Fibroblast of gingiva (primary cell): ENCODE measurements at regions not wholly inside any gene's neighbourhood (a gene's known extent, or its start where the extent isn't known, plus 50 kb on each side); places are given as distances from the start of the nearest gene placed in this dataset.
"Not testable (repeated sequence)": the region's sequence is repeated elsewhere in the genome, so short reads cannot be mapped to it uniquely, and the experiment has no call there.

ENCODE experiments used
- DNase-seq: peaks from one replicate; pipeline ENCODE4 v3.0.0-alpha.2; 2011; ENCODE audit warnings: low read depth

GRCh38 chr6:169927711-169928110, 176.3 kb downstream of the ERMARD start:
- DNase-seq = no peak

DNA sequence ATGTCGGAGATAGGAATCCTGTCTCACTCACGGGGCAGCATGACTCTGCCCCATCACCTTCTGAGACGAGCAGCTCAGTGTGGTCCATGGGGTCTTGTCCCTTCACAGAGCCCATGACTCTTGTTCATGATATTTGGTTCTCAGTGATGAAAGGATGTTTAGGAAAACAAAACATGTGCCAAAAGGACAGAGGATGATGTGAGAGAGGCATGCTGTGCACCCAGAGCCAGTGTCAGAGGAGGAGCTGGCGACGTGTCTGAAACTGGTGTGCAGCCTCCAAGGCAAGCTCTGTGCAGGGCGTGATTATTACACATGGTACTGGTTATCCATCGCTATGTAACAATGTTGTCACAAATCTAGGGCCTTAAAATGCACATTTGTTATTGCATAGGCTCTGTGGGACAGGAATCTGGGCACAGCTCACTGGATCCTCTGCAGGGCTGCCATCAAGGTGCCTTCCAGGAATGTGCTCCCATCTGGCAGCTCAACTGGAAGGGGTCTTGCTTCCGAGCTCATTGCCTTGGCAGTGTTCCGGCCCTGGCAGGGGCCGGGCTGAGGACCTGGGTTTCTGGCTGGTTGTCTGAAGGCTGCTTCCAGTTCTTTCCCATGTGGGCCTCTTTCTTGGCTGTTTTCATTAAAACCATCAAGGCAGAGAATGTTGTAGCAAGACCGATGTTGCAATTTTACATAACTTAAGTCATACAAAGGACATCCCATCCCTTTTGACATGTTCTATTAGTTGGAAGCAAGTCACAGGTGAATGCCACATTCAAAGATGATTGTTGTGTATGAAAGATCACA, 175.4 kb downstream of the ERMARD start:
- no peak for DNase-seq

DNA sequence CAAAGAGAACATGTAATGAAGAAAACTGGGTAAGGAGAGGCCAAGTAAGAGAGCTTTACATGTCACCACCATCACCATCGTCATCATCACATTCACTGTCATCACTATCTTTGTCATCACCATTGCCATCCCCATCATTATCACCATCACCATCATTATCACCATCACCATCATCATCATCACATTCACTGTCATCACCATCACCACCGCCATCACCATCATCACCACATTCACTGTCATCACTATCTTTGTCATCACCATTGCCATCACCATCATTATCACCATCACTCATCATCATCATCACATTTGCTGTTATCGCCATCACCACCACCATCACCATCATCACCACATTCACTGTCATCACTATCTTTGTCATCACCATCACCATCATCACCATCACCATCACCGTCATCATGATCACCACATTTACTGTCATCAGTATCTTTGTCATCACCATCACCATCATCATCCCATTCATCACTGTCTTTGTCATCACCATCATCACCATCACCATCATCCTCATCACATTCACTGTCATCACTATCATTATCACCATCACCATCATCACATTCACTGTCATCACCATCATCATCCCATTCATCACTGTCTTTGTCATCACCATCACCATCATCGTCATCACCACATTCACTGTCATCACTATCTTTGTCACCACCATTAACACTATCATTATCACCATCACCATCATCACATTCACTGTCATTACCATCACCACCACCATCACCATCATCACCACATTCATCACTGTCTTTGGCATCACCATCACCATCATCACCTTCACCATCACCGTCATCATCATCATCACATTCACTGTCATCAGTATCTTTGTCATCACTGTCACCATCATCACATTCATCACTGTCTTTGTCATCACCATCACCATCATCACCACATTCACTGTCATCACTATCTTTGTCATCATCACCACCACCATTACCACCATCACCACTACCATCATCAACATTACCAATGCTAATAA, 172.3 kb downstream of the ERMARD start:
- DNase-seq = no peak

- no peak for DNase-seq
These were observed 170.7 kb downstream of the ERMARD start for GRCh38 chr6:169921853-169922824.

- no peak for DNase-seq
These were observed 169.8 kb downstream of the ERMARD start for GRCh38 chr6:169921217-169921616.

- no peak for DNase-seq
These were observed 169.1 kb downstream of the ERMARD start for GRCh38 chr6:169920359-169921020.

GRCh38 chr6:169918954-169919549, 167.6 kb downstream of the ERMARD start:
- no peak for DNase-seq

- DNase-seq = no peak
These were observed 167.0 kb downstream of the ERMARD start for GRCh38 chr6:169918239-169918953.

- no peak for DNase-seq
These were observed 165.7 kb downstream of the ERMARD start for GRCh38 chr6:169917153-169917552.

GRCh38 chr6:169915769-169916550, 164.5 kb downstream of the ERMARD start:
- DNase-seq = no peak

- DNase-seq = not testable (repeated sequence)
These were observed 162.3 kb downstream of the ERMARD start for GRCh38 chr6:169913745-169914144.

DNA sequence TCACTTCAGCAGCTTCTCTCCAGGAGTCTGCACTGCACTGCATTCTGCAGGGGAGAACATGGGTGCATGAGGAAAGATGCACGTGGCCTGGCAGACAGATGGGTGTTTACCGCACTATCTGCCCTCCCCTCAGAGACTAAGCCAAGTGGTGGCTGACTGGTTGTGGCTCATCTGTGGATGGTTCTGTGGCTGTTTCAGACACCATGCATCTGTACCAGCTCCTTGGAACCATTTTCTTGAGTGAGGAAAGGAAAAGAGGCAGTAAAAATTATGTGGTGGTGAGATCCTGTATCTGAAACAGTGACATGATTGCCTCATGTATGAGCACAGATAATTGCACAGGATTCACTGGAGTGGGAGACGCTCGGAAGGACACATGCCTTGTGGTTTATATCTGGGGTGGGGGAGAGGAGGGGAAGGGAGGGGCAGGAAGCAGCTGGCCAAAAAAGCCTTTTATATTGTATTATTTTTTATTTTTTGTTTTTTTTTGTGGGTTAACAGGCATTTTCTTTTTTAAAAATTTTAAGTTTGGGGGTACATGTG, 161.7 kb downstream of the ERMARD start:
- no peak for DNase-seq

- no peak for DNase-seq
These were observed 161.1 kb downstream of the ERMARD start for GRCh38 chr6:169912266-169913095.

DNA sequence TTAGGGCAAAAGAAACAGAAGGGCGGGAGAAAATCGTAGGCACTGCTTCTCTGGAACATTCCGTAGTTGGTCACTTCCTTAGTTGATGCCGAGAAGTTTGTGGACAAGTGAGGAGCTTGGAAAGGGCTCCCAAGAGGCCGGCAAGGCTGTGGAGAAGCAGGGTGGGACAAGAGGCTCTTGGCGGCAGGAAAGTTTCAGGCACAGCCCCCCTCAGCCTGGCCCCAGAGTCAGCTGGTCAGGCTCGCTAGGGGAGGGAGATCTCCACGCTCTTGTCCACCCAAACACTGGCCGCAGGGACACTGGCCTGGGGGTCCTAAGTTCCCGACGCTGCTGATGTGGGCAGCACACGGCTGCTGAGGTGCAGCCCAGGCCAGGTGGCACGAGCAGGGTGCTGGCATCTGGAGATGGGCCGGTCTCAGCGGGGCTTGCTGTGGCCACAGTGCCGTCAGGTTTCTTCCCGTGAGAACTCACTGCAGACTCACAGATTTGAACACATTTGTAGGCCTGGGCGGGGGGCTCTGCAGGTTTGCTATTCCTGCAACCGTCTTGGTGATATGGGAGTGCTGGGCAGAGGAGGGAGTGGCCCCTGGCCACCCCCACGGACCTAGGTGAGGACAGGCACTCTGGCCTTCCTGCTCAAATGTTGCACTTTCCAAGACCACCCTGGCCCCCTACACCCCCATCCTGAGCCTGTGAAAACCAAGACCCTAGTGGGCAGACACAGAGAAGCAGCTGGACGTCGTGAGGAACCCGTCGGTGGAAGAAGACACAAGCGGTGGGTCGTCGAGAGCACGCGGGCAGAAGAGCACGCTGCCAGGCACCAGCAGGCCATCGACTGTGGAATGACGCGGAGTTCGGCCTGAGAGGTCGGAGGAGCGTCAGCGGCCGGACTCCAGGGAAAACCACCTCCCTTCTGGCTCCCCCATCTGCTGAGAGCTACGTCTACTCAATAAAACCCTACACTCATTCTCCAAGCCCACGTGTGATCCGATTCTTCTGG, 160.1 kb downstream of the ERMARD start:
- no peak for DNase-seq

DNA sequence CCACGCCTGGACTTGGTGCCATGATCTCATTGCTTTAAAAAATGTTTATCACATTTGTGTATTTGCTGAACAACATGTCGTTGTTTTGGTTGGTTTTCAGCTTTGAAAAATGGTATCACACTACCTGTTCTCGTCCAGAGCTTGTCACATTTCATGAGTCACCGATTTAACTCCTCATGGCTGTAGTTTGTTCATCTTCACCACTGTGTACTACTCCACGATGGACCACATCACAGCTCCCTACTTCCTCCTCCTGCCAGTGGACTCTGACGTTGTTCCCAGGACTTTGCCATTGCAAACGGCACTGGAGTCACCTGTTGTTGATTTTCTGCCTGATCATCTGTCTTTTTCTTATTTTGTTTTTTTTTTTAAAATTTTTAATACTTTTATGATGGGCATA, 157.7 kb downstream of the ERMARD start:
- no peak for DNase-seq

DNA sequence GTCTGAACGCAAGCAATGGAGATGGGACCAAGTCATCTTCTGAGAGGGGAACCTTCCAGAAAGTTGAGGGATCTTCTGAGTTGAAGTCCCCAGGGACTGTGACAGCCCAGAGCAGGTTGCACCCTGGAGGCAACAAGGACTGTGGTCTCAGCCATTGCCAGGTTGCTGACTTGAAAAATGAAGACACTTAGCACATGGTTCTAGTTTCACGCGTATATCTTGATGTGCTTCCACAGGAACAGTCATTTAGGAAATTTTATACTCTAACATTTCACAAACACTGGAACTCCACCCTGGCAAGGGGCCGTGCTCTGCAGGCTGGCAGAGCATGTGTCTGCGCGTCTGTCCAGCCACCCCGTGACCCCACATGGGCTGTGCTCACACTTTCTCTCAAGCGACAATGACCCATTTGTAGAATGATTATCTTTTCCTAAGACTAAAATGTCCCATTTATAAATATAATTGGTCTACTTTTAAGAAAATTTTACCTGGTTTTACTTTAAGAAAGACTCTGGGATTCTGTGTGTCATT, 157.0 kb downstream of the ERMARD start:
- peak; percentile 23 for DNase-seq
